GM18868 (cell line): ENCODE measurements at regions not wholly inside any gene's neighbourhood (a gene's known extent, or its start where the extent isn't known, plus 50 kb on each side); places are given as distances from the start of the nearest gene placed in this dataset.

ENCODE experiments used
- ATAC-seq: cut with Tn5 transposase; IDR thresholded peaks from one replicate; pipeline ENCODE4 v1.9.1; 2021; ENCODE audit warnings: mild to moderate bottlenecking, moderate library complexity; ENCODE audit not compliant: unreplicated experiment

DNA sequence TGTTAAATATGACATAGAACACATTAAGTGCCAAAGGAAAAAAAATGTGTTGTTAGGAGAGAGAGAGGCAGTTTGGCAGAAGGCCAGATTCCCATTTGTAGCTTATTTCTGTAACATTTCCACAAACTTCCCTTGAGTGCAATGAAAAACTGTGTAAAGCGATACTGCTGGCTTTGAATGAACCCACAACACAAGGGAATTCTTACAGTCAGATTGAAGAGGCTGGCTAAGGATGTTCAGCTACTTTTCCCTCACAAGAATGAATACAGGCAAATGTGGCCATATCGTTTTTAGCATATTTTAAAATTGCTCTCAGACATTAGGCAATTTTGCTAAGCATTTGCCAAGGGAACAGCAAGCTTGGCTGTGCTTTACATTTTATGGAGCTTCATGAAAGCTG lies 614.1 kb upstream of the FZD8 start:
- ATAC-seq = no peak

DNA sequence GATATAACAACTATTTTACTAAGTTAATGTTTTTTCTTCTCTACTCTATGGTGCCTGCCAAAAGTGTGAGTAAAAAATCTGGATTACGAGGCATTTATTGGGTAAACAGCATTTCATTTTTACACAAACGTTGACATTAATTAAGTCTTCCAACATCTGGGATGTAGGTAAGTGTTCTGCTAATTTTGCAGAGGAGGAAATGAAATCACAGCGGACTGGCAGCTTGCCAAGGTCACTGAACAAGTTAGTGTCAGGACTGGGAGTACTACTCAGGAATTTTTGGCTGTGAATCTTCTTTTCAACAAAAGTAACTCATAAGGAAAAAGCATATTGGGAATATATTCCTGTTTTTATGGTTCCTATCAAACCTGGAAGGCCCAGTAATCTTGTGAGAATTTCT lies 612.1 kb upstream of the FZD8 start:
- no peak for ATAC-seq

DNA sequence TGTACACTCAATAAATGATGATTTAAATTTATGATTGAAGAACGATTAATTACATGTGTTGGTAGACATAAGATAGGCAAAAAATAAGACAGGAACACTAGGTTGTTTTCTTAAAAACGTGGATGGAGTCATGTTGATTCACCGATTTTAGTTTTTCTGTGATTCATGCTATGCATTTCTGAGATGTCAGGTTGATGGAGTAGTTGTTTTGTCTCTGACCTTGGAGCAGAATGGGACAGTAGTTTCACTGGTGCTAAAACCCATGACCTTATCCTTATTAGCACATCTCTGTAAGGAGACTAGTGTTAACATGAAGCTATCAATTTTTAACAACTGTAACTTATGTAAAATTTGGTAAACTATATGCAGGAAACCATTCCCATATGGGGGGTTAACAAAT lies 611.6 kb upstream of the FZD8 start:
- ATAC-seq = no peak

- ATAC-seq = no peak
Measured at GRCh38 chr10:36251068-36251467, 609.0 kb upstream of the FZD8 start.

DNA sequence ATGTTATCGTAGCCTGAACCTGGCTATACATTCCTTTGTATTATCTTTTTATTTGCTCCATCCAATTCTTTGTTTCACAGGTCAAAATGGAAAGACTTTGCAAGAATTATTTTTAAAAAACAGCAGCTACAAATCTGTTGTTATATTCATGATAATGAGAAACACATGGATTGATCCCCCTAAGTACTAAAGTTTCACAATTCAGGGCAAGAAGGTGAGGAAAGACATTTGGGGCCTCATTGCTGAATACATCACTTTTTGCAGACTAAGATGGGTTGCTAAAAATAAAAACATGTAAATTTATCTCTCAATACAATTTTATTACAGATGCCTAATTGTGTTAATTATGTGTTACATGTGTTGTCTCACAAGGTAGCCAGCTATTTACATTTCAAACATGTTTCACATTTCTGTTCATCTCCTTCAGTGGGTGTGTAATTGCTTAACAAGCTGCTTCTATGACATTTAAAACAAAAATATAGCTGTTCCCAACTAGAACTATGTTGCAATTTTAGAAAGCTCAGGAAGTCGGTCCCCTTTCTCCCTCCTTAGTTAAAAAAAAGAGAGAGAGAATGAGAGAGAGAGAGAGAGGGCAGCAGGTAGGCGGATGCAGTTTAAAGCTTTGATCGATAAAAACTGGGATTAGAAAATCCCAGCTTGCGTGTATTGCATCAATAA lies 606.3 kb upstream of the FZD8 start:
- ATAC-seq = no peak

GRCh38 chr10:36247478-36247877 lies 605.4 kb upstream of the FZD8 start:
- ATAC-seq = no peak

GRCh38 chr10:36236931-36237330 lies 594.8 kb upstream of the FZD8 start:
- ATAC-seq = no peak

DNA sequence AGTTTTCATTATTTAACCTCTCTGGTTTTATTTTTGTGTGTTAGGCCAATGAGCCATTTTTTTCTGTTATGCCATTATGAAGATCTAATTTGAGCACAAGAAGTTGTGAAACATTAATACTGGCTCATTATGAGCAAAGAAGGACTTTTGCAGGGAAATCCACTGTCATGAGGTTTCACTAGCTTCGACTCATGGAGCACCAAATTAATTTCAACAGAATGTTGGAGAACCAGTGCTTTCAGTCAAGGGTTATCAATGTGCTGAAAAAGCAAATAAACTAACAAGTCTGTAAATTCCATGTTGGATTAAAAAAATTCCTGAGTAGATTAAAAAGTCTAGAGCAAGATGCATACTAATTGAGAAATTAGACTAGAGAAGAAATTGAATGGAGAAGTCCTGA lies 594.2 kb upstream of the FZD8 start:
- no peak for ATAC-seq

DNA sequence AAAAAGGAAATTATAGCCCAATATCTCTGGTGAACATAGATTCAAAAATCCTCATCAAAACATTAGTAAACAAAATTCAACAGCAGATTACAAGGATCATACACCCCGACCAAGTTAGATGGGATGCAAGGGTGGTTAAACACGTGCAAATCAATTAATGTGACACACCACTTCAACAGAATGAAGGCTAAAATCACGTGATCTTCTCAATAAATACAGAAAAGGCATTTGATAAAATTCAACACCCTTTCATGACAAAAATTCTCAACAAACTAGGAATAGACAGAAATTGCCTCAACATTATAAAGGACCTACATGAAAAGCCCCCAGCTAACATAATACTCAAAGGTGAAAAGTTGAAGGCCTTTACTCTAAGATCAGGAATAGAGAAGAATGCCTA lies 590.8 kb upstream of the FZD8 start:
- ATAC-seq = no peak

DNA sequence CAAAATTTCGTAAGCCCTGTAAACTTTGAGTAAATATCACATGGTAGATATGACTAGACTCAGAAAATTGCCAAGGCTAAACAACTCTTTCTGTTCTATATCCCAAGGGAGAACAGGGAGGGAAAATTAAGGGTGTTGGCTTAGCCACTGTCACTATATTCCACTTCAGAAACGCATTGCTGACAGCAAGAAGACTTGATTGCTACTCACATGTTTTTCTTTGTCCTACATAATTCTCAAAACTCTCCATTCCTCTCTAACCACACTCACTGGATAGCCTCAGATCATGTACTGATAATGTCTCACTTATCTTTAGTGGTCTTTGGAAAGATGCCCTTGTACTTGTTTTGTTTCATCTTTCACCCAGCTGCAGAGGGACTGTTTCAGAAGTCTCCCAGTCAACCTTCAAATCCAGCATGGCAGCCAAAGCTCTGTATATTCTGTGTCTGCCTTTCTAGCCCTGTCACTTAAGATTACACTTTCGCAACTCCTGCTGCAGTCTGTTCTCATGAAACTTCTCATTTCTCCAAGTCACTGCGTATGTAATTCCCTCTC lies 582.4 kb upstream of the FZD8 start:
- ATAC-seq = no peak

GRCh38 chr10:36221101-36221500 lies 579.0 kb upstream of the FZD8 start:
- no peak for ATAC-seq

GRCh38 chr10:36220151-36220550 lies 578.1 kb upstream of the FZD8 start:
- ATAC-seq = no peak

DNA sequence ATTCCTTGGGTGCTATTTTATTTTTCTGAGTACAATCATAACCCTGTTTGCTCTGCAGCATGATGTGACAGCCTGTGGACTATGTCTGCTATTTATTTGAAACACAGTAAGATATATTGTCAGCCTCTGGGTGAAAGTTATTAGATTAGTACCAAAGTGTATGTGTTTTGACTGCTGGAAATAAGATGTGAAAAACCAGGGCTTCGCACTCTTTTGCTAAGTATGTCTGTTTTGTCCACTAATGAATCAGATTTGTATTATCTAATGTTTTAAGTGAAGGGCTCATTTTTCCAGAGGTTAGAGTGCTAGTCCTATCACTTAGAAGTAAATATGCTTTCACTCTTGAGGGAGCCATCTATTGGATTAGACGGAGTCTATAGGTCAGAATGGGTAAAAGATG lies 569.8 kb upstream of the FZD8 start:
- ATAC-seq = no peak

GRCh38 chr10:36209480-36209879 lies 567.4 kb upstream of the FZD8 start:
- no peak for ATAC-seq

- no peak for ATAC-seq
Measured at GRCh38 chr10:36202881-36203280, 560.8 kb upstream of the FZD8 start.

GRCh38 chr10:36200577-36200976 lies 558.5 kb upstream of the FZD8 start:
- no peak for ATAC-seq

DNA sequence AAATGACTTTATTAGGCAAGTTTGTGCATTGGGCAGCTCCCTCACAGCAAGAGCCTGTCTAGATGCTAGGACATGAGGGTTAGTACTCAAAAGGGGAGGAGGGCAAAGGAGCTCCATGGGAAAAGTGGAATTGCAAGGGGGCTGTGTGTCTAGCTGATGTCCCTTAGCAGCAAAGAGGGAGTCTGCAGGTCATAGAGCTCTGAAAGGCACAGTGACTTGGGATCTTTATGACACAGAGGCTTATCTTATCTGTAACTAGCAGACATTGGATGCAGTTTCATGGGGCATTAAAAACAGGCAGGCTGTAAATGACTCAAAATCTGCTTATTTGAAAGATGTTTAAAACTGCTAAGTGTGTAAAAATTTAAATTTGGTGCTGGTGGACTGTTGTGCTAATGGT lies 556.2 kb upstream of the FZD8 start:
- ATAC-seq = no peak

DNA sequence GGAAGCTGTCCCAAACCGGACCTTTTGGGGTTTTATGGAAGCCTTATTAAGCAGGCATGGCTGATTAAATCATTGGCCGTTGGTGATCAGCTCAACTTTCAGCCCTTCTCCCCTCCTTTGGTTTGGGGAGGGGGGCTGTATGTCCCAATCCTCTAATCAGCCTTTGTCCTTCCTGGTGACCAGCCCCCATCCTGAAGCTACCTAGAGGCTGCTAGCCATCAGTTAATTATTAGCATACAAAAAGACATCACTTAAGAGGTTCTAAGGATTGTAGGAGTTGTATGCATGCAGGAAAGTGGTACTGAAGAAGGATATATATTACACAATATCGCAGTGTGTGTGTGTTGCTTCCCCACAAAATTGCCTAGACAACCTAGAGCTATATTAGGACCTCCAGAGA lies 553.3 kb upstream of the FZD8 start:
- ATAC-seq = no peak

DNA sequence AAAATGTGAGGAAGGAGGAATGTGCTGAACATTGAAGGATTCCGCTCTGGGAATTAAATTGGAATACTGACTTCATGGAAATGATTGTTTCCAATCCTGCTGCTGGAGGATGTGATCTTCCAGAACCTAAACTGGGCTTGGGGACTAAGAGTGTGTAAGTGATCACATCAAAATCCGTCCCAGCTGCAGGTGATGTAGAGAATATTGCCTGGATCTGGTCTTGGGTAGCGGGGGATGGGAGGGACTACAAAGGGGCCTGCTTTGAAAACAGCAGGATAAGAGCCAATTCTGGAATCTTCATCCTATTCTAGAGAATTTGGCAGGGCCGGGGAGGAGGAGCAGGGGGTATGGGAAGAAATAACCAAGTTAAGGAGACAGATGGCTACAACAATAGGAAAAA lies 552.2 kb upstream of the FZD8 start:
- ATAC-seq = no peak

GRCh38 chr10:36191009-36191408 lies 548.9 kb upstream of the FZD8 start:
- ATAC-seq = no peak

GRCh38 chr10:36188461-36188860 lies 546.4 kb upstream of the FZD8 start:
- ATAC-seq = no peak

DNA sequence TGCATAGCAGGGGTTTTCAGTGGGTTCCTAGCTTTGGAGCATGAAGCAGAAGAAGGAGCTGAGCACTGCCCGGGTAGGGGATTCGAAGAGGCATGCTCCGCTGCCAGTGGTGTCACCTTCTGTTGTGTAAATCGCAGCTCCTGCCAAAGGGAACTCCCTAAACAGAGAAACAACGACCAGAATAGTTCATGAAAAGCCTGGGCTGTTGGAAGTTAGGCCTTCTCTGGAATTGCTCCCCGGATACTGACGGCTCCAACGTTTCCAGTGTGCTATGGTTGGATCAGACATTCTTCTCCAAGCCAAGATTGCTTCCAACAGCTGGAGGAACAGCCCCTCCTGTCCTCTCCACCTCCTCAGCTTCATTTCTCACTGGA lies 546.0 kb upstream of the FZD8 start:
- no peak for ATAC-seq

DNA sequence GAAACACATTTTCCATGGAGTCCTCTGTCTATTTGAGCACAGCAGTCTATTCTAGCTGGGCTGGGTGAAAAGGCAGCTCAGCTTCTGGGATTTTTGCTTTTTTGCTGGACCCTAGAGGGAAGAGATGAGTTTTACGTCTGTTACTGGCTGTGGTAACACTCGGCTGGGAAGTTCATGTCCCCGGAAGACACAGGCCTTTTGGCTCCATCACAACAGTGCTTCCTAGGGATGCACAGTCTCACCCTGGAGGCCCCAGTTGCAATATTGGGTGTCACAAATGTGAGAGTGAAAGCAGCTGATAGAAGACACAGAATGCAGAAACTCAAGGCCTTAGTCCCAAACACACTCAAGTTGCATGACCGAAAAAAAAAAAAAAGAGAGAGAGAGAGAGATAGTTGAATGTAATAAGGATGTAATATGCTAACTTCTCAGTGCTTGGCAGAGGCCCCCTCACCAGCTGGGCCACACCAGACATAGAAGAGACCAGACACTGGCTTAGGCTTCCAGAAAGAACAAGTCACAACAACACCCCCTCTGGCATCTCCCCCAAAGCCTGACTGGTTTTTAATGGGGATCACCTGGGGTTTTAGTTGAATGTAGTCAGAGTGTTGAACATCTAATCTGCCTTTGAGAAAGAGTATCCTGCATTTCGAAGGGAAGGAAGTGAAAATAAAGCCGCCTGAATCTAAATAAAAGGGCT lies 545.4 kb upstream of the FZD8 start:
- no peak for ATAC-seq
